Activated T-cell treated with anti-CD3 and anti-CD28 coated beads, Interleukin-2, amount 50 U/mL, for 72 hours (primary cell): ENCODE measurements at regions not wholly inside any gene's neighbourhood (a gene's known extent, or its start where the extent isn't known, plus 50 kb on each side); places are given as distances from the start of the nearest gene placed in this dataset.

ENCODE experiments used
- ATAC-seq, 2 donors: fragments of 150-1000 bp; cut with Tn5 transposase; replicated peaks in 1 of 2; 2 replicates each; pipeline ENCODE4 v1.10.0; 2021; ENCODE audit warnings: moderate library complexity in 2 of 2, mild to moderate bottlenecking in 1 of 2
- DNase-seq, 2 donors: peaks; one replicate each; pipeline ENCODE4 v3.0.0; 2021 to 2022; ENCODE audit warnings: mixed read lengths in 1 of 2
- H3K27ac Mint-ChIP-seq: one replicate; pipeline ENCODE4 v1.8.0; 2022; ENCODE audit warnings: mild to moderate bottlenecking, moderate library complexity, mixed read lengths
- H3K27me3 Mint-ChIP-seq: one replicate; pipeline ENCODE4 v1.8.0; 2022; ENCODE audit warnings: low read depth, mixed read lengths
- H3K36me3 Mint-ChIP-seq, 2 donors: one replicate each; pipeline ENCODE4 v1.8.0; 2022; ENCODE audit warnings: mixed read lengths in 2 of 2, mild to moderate bottlenecking in 1 of 2; ENCODE audit not compliant: insufficient read depth in 2 of 2
- H3K4me1 Mint-ChIP-seq: one replicate; pipeline ENCODE4 v1.8.0; 2022; ENCODE audit warnings: low read depth, mixed read lengths
- H3K4me3 Mint-ChIP-seq, 2 donors: one replicate each; pipeline ENCODE4 v1.8.0; 2022; ENCODE audit warnings: mild to moderate bottlenecking in 2 of 2, mixed read lengths in 2 of 2, moderate library complexity in 2 of 2
- H3K9me3 Mint-ChIP-seq, 2 donors: one replicate each; pipeline ENCODE4 v1.8.0; 2022; ENCODE audit warnings: mixed read lengths in 2 of 2

DNA sequence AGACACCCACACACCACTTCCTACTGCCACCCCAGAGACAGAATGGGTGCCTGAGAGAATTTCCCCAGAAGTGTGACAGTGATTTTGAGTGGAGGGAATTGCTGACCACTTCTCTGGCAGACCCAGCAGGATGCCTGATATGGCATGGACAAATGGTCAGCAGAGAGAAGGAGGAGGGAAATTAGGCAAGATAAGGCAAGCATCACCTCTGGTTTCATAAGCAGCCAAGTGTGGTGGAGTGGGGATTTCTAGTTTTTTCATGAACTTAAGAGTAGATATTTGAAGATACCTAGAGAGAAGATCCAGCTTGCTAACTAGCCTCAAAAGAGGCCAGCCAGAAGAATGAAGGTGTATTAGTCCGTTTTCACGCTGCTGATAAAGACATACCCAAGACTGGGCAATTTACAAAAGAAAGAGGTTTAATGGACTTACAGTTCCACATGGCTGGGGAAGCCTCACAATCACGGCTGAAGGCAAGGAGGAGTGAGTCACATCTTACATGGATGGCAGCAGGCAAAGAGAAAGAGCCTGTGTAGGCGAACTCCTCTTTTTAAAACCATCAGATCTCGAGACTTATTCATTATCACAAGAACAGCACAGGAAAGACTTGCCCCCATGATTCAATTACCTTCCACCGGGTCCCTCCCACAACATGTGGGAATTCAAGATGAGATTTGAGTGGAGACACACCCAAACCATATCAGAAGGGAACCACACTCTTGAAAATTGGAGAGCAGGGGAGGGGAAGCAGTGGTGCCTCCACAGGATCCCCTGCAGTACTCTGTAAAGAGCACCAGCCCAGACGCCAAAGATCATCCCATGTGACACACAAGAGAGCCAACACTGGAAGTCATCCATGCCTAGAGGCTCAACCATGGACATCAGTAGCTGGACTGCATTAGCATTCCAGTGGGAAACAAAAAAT is 64.2 kb downstream of the RBM43 start:
- H3K36me3 Mint-ChIP-seq: no peaks in the 10 kb centered on the region
- H3K4me3 Mint-ChIP-seq: no peak overlapping the region
- no peak for ATAC-seq
- H3K4me1 Mint-ChIP-seq: peaks cover 19% of the 10 kb centered on the region
- no peak overlapping the region for H3K27ac Mint-ChIP-seq
- no peak for DNase-seq
- peaks cover 0 to 1% of the 10 kb centered on the region in 2 donors for H3K9me3 Mint-ChIP-seq
- H3K27me3 Mint-ChIP-seq: no peaks in the 10 kb centered on the region

DNA sequence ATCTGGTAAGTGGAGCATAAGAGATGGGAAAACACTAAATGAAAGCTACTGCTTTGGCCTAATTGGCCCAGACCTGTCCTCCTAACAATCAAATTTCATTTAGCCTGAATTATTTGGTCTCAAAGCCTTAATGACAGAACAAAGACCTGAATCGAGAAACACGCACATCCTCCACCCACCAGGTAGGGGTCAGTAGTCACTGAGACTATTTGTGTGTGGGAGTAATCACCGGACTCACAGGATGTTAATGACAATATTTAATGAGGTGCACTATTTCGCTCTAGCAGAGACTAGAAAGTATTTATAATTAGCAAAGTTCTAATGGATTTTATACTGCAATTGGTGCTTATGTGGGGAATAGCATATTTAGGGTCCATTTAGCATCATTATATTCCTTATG is 68.1 kb downstream of the RBM43 start:
- Mint-ChIP-seq H3K9me3 (no peaks in the 10 kb centered on the region), H3K27me3 (no peaks in the 10 kb centered on the region), H3K4me1 (peaks cover 14% of the 10 kb centered on the region), H3K36me3 (no peaks in the 10 kb centered on the region), H3K27ac (no peak overlapping the region), H3K4me3 (no peak overlapping the region)
- DNase-seq (no peak), ATAC-seq (no peak)

DNA sequence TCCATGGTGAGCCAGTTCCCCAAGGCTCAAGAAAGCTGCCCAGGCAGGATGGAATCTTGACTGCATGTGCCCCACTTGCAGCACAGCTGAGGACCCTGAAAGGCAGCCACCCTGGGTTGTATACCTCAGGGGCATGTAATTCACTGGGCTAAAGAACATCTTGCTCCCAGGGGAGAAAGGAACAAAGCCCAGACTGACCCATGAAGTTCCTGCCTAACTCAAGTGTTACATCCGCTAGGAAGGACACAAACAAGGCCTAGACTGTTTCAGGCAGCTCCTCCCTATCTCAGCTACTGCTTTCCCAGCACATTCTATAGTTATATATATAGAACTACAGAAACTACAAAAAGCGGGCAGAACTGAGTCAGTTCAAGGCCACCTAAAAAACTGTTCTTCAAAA is 69.0 kb downstream of the RBM43 start:
- Mint-ChIP-seq H3K36me3 (no peaks in the 10 kb centered on the region), H3K9me3 (no peaks in the 10 kb centered on the region), H3K4me1 (peaks cover 11% of the 10 kb centered on the region), H3K27ac (no peak overlapping the region), H3K4me3 (no peak overlapping the region), H3K27me3 (no peaks in the 10 kb centered on the region)
- DNase-seq: no peak
- no peak for ATAC-seq

DNA sequence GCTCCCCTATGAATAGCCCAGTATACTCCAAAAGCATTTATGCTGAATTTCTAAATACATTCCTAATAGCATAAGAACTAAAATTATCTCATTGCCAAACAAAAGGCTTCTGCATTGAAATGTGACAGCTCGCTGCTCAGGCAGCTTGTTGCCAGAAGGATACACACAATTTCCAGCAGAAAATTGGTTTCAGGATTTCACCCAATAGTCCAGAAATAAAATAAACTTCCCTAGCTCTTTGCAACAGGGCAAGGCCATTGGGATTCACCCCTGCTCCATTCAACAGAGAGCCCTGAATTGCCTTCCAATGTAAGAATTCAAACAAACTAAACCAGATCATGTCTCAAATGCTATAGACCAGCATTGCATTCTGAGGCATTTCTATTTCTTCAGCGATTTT is 70.7 kb downstream of the RBM43 start:
- DNase-seq: no peak
- Mint-ChIP-seq H3K27ac (no peak overlapping the region), H3K4me3 (no peak overlapping the region), H3K27me3 (no peaks in the 10 kb centered on the region), H3K4me1 (no peaks in the 10 kb centered on the region), H3K9me3 (no peaks in the 10 kb centered on the region), H3K36me3 (no peaks in the 10 kb centered on the region)
- ATAC-seq: no peak

GRCh38 chr2:151189125-151189524 is 72.5 kb downstream of the RBM43 start:
- no peak for ATAC-seq
- Mint-ChIP-seq H3K4me1 (no peaks in the 10 kb centered on the region), H3K27me3 (no peaks in the 10 kb centered on the region), H3K36me3 (no peaks in the 10 kb centered on the region), H3K9me3 (no peaks in the 10 kb centered on the region), H3K4me3 (no peak overlapping the region), H3K27ac (no peak overlapping the region)
- no peak for DNase-seq

DNA sequence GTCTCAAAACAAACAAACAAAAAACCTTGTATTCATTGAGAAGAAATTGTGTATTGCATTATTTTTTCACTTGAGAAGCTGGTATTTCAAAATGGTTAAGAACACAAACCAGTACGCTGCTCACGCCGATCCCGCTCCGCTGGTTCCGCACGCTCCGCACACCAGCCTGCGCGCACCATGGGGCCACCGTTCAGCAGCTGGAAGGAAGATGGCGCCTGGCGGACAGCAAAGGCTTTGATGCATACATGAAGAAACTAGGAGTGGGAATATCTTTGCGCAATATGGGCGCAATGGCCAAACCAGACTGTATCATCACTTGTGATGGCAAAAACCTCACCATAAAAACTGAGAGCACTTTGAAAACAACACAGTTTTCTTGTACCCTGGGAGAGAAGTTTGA is 75.7 kb downstream of the RBM43 start:
- Mint-ChIP-seq H3K4me1 (no peaks in the 10 kb centered on the region), H3K27ac (no peak overlapping the region), H3K27me3 (peaks cover 9% of the 10 kb centered on the region), H3K4me3 (no peak overlapping the region), H3K36me3 (no peaks in the 10 kb centered on the region), H3K9me3 (no peaks in the 10 kb centered on the region)
- ATAC-seq (no peak), DNase-seq (no peak)

- no peaks in the 10 kb centered on the region for H3K9me3 Mint-ChIP-seq
- H3K27ac Mint-ChIP-seq: no peak overlapping the region
- no peak overlapping the region for H3K4me3 Mint-ChIP-seq
- ATAC-seq: no peak
- H3K36me3 Mint-ChIP-seq: no peaks in the 10 kb centered on the region
- H3K27me3 Mint-ChIP-seq: peaks cover 9% of the 10 kb centered on the region
- H3K4me1 Mint-ChIP-seq: no peaks in the 10 kb centered on the region
- no peak for DNase-seq
Measured at GRCh38 chr2:151182899-151183809, 78.5 kb downstream of the RBM43 start.

GRCh38 chr2:151182396-151182795 is 79.3 kb downstream of the RBM43 start:
- no peak overlapping the region for H3K4me3 Mint-ChIP-seq
- no peaks in the 10 kb centered on the region for H3K4me1 Mint-ChIP-seq
- peaks cover 9% of the 10 kb centered on the region for H3K27me3 Mint-ChIP-seq
- no peak for ATAC-seq
- no peak for DNase-seq
- H3K36me3 Mint-ChIP-seq: no peaks in the 10 kb centered on the region
- no peaks in the 10 kb centered on the region for H3K9me3 Mint-ChIP-seq
- no peak overlapping the region for H3K27ac Mint-ChIP-seq

- Mint-ChIP-seq H3K27me3 (peaks cover 9% of the 10 kb centered on the region), H3K9me3 (no peaks in the 10 kb centered on the region), H3K36me3 (no peaks in the 10 kb centered on the region), H3K4me3 (no peak overlapping the region), H3K27ac (peak overlapping the region; percentile 25), H3K4me1 (no peaks in the 10 kb centered on the region)
- DNase-seq (no peak), ATAC-seq (no peak)
Measured at GRCh38 chr2:151181524-151181923, 80.1 kb downstream of the RBM43 start.

- H3K4me1 Mint-ChIP-seq: no peaks in the 10 kb centered on the region
- DNase-seq: no peak
- no peaks in the 10 kb centered on the region for H3K9me3 Mint-ChIP-seq
- no peak overlapping the region for H3K27ac Mint-ChIP-seq
- H3K4me3 Mint-ChIP-seq: no peak overlapping the region
- H3K27me3 Mint-ChIP-seq: peaks cover 14% of the 10 kb centered on the region
- H3K36me3 Mint-ChIP-seq: no peaks in the 10 kb centered on the region
- ATAC-seq: no peak
Measured at GRCh38 chr2:151180123-151180522, 81.5 kb downstream of the RBM43 start.

DNA sequence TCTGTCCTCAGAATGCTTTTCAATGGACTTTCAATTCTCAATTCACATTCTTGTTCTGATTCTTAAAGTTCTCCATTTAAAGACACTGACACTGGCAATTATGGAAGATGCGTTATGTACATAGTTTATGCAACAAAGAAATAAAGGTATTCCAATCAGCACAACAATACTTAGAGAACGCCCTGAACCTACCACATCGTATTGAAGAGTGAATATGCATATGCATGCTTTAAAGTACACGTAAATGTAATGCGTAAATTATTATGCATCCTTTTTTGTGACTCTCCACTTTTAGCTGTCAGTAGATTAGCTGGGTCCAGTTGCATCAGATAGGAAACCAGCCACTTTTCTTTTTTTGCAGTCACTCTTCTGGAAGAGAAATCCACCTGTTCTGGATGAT is 83.5 kb downstream of the RBM43 start:
- no peaks in the 10 kb centered on the region for H3K4me1 Mint-ChIP-seq
- no peak overlapping the region for H3K27ac Mint-ChIP-seq
- no peaks in the 10 kb centered on the region for H3K9me3 Mint-ChIP-seq
- H3K27me3 Mint-ChIP-seq: peaks cover 10% of the 10 kb centered on the region
- H3K4me3 Mint-ChIP-seq: no peak overlapping the region
- H3K36me3 Mint-ChIP-seq: no peaks in the 10 kb centered on the region
- DNase-seq: no peak
- no peak for ATAC-seq

DNA sequence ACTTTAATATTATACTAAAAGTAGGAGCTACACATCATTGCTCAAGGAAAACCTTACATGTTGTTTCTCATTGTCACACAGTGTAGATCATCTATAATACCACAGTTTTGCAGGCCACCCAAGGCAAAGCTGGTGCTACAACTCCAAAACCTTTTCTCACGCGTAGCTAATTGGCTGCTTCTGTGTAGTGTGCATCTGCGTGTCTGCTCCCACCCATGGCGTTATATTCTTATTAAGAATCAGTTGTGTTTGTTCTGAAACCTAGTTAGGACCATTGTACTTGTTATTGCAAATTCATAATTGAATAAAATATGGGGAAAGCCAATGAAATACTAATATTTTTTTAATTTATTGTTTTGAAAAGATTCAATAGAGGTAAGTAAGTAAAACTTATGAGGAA is 83.9 kb downstream of the RBM43 start:
- H3K4me1 Mint-ChIP-seq: no peaks in the 10 kb centered on the region
- no peaks in the 10 kb centered on the region for H3K36me3 Mint-ChIP-seq
- H3K27ac Mint-ChIP-seq: no peak overlapping the region
- H3K4me3 Mint-ChIP-seq: no peak overlapping the region
- ATAC-seq (no peak), DNase-seq (no peak)
- peaks cover 5% of the 10 kb centered on the region for H3K27me3 Mint-ChIP-seq
- H3K9me3 Mint-ChIP-seq: no peaks in the 10 kb centered on the region

- DNase-seq (no peak), ATAC-seq (no peak)
- peaks cover 5% of the 10 kb centered on the region for H3K27me3 Mint-ChIP-seq
- H3K4me1 Mint-ChIP-seq: no peaks in the 10 kb centered on the region
- H3K36me3 Mint-ChIP-seq: no peaks in the 10 kb centered on the region
- H3K9me3 Mint-ChIP-seq: no peaks in the 10 kb centered on the region
- no peak overlapping the region for H3K27ac Mint-ChIP-seq
- H3K4me3 Mint-ChIP-seq: no peak overlapping the region
Measured at GRCh38 chr2:151176661-151177060, 85.0 kb downstream of the RBM43 start.
